PFSK-1 (cell line): ENCODE measurements at regions not wholly inside any gene's neighbourhood (a gene's known extent, or its start where the extent isn't known, plus 50 kb on each side); places are given as distances from the start of the nearest gene placed in this dataset.

Experiments used
- POLR2AphosphoS5 ChIP-seq: IDR thresholded peaks from 2 replicates; pipeline ENCODE4 v1.6.1; 2012; ENCODE audit warnings: low read depth, mild to moderate bottlenecking, control low read depth, low read length, moderate library complexity
- TAF1 ChIP-seq: IDR thresholded peaks from 2 replicates; pipeline ENCODE4 v1.6.1; 2012; ENCODE audit warnings: low read length, control low read depth, borderline replicate concordance; ENCODE audit not compliant: insufficient read depth

GRCh38 chr11:23099256-23099655 lies 239.0 kb upstream of the CCDC179 start:
- TF ChIP-seq POLR2AphosphoS5 = no peak
- no peak for TF ChIP-seq TAF1
